Thyroid gland (tissue), 4 donors: ENCODE measurements at regions not wholly inside any gene's neighbourhood (a gene's known extent, or its start where the extent isn't known, plus 50 kb on each side); places are given as distances from the start of the nearest gene placed in this dataset.

Experiments used
- DNase-seq, 2 donors: peaks; one replicate each; pipeline ENCODE4 v3.0.0-alpha.2; 2019
- H3K27ac ChIP-seq, 3 donors: fragments of 200-600 bp; sonication (generic); 1 replicate in 2 of 3; 2 replicates in 1 of 3; pipeline ENCODE4 v1.5.1; 2016 to 2019; ENCODE audit warnings: mild to moderate bottlenecking in 1 of 3, moderate library complexity in 1 of 3
- H3K27me3 ChIP-seq: fragments of 200-600 bp; sonication (generic); one replicate; pipeline ENCODE4 v1.5.1; 2019
- H3K36me3 ChIP-seq, 2 donors: fragments of 200-600 bp; sonication (generic); one replicate each; pipeline ENCODE4 v1.5.1; 2016 to 2019
- H3K4me1 ChIP-seq, 2 donors: fragments of 200-600 bp; sonication (generic); one replicate each; pipeline ENCODE4 v1.5.1; 2017 to 2019
- H3K4me3 ChIP-seq, 3 donors: fragments of 200-600 bp; sonication (generic); replicated peaks in 1 of 3; 1 replicate in 2 of 3; 2 replicates in 1 of 3; pipeline ENCODE4 v1.5.1; 2016; ENCODE audit warnings: mild to moderate bottlenecking in 1 of 3
- H3K9me3 ChIP-seq: fragments of 200-600 bp; sonication (generic); one replicate; pipeline ENCODE4 v1.5.1; 2017
- CTCF ChIP-seq, 6 experiments: fragments of 200-600 bp in 3 of 6; fragments of 450-650 bp in 3 of 6; sonication (generic) in 3 of 6; IDR thresholded peaks; one replicate each; pipeline ENCODE4 v1.5.1; 2016 to 2019; ENCODE audit warnings: antibody characterized with exemption in 6 of 6, mild to moderate bottlenecking in 2 of 6, inconsistent platforms in 1 of 6, moderate library complexity in 1 of 6
- POLR2A ChIP-seq, 2 donors: fragments of 450-650 bp; IDR thresholded peaks; one replicate each; pipeline ENCODE4 v1.6.1; 2017; ENCODE audit warnings: antibody characterized with exemption in 2 of 2, mild to moderate bottlenecking in 2 of 2, moderate library complexity in 1 of 2
- WGBS, 2 donors: methylation state at CpG; one replicate each; pipeline ENCODE4 v1.1.5; 2017; 5-methylcytosine and 5-hydroxymethylcytosine counted together
- intact Hi-C: fragments of 100-400 bp; cut with DNase I; formaldehyde crosslinking; loops from one replicate; pipeline ENCODE4 v1.15.1; 2023

- no peaks in the 10 kb centered on the region for H3K36me3 ChIP-seq
- H3K4me3 ChIP-seq = no peak overlapping the region
- no peak for DNase-seq
- H3K27me3 ChIP-seq = no peaks in the 10 kb centered on the region
- H3K27ac ChIP-seq = no peak overlapping the region
- no peaks in the 10 kb centered on the region for H3K4me1 ChIP-seq
- WGBS, 2 donors = 95 to 97% methylated on average over 3 of the region's 3 CpGs
- TF ChIP-seq CTCF (IDR thresholded peaks at IDR 0.05) = no peak
- TF ChIP-seq POLR2A (IDR thresholded peaks at IDR 0.05) = no peak
- no peaks in the 10 kb centered on the region for H3K9me3 ChIP-seq
- intact Hi-C loops = no loop called here
These were observed 540.1 kb upstream of the CHAC2 start for GRCh38 chr2:53227535-53227934.

GRCh38 chr2:53220969-53221368 is 546.6 kb upstream of the CHAC2 start:
- Histone ChIP-seq H3K27me3 (no peaks in the 10 kb centered on the region), H3K27ac (no peak overlapping the region), H3K4me1 (no peaks in the 10 kb centered on the region), H3K4me3 (no peak overlapping the region), H3K36me3 (no peaks in the 10 kb centered on the region), H3K9me3 (no peaks in the 10 kb centered on the region)
- no peak for TF ChIP-seq CTCF (IDR thresholded peaks at IDR 0.05)
- no peak for TF ChIP-seq POLR2A (IDR thresholded peaks at IDR 0.05)
- DNase-seq = no peak
- intact Hi-C loops = no loop called here
- WGBS, 2 donors = 93 to 94% methylated on average over 3 of the region's 3 CpGs

- Histone ChIP-seq H3K9me3 (no peaks in the 10 kb centered on the region), H3K27ac (no peak overlapping the region), H3K36me3 (no peaks in the 10 kb centered on the region), H3K4me1 (no peaks in the 10 kb centered on the region), H3K4me3 (no peak overlapping the region), H3K27me3 (no peaks in the 10 kb centered on the region)
- 61 to 67% methylated on average over 1 to 2 of the region's 2 CpGs for WGBS, 2 donors
- no peak for DNase-seq
- TF ChIP-seq CTCF (IDR thresholded peaks at IDR 0.05) (no peak), POLR2A (IDR thresholded peaks at IDR 0.05) (no peak)
- intact Hi-C loops = no loop called here
These were observed 550.4 kb upstream of the CHAC2 start for GRCh38 chr2:53217250-53217649.

GRCh38 chr2:53216805-53217204 is 550.8 kb upstream of the CHAC2 start:
- H3K4me3 ChIP-seq = no peak overlapping the region
- H3K36me3 ChIP-seq = no peaks in the 10 kb centered on the region
- intact Hi-C loops = no loop called here
- TF ChIP-seq CTCF (IDR thresholded peaks at IDR 0.05) (no peak), POLR2A (IDR thresholded peaks at IDR 0.05) (no peak)
- no peaks in the 10 kb centered on the region for H3K9me3 ChIP-seq
- no peaks in the 10 kb centered on the region for H3K27me3 ChIP-seq
- no peaks in the 10 kb centered on the region for H3K4me1 ChIP-seq
- no peak for DNase-seq
- no peak overlapping the region for H3K27ac ChIP-seq

- 51 to 89% methylated on average over 1 of the region's 1 CpG for WGBS, 2 donors
- Histone ChIP-seq H3K27ac (no peak overlapping the region), H3K36me3 (no peaks in the 10 kb centered on the region), H3K4me1 (no peaks in the 10 kb centered on the region), H3K9me3 (no peaks in the 10 kb centered on the region), H3K4me3 (no peak overlapping the region), H3K27me3 (no peaks in the 10 kb centered on the region)
- no peak for TF ChIP-seq CTCF (IDR thresholded peaks at IDR 0.05)
- no peak for DNase-seq
- intact Hi-C loops = no loop called here
These were observed 555.0 kb upstream of the CHAC2 start for GRCh38 chr2:53212576-53212975.
